Erythroblast (primary cell): ENCODE measurements at regions not wholly inside any gene's neighbourhood (a gene's known extent, or its start where the extent isn't known, plus 50 kb on each side); places are given as distances from the start of the nearest gene placed in this dataset.

Source experiments
- GATA1 ChIP-seq: IDR thresholded peaks from 2 replicates; pipeline ENCODE4 v1.6.1; 2011; ENCODE audit warnings: low read depth, mild to moderate bottlenecking, control low read depth, low read length, moderate library complexity
- POLR2A ChIP-seq: IDR thresholded peaks from 2 replicates; pipeline ENCODE4 v1.6.1; 2011; ENCODE audit warnings: mild to moderate bottlenecking, low read length

- TF ChIP-seq POLR2A = no peak
- no peak for TF ChIP-seq GATA1
Observed at GRCh38 chr17:65430209-65430833, 131.1 kb downstream of the AXIN2 start.
